Endothelial cell of umbilical vein (primary cell): ENCODE measurements at regions not wholly inside any gene's neighbourhood (a gene's known extent, or its start where the extent isn't known, plus 50 kb on each side); places are given as distances from the start of the nearest gene placed in this dataset.

Experiments used
- BruUV-seq: library from RNA; stranded (reverse); fragments of 400-500 nt; replicated peaks from 2 replicates; lab custom pipeline; 2021; lab: Mats Ljungman, UMichigan
- CTCF ChIA-PET: fragments of 300-600, 350-600 bp; sonication (Branson Sonifier 250); formaldehyde crosslinking; loops from one replicate; lab custom pipeline; 2021; ENCODE audit warnings: antibody characterized with exemption, inconsistent platforms; lab: Charles Lee
- POLR2A ChIA-PET: fragments of 300-600, 350-600 bp; sonication (Branson Sonifier 250); formaldehyde crosslinking; loops from one replicate; lab custom pipeline; 2021; ENCODE audit warnings: antibody characterized with exemption, inconsistent platforms; lab: Charles Lee
- DNase-seq: peaks from one replicate; pipeline ENCODE4 v3.0.0-alpha.2; 2011; ENCODE audit warnings: low read depth, low spot score
- FAIRE-seq: peaks from 2 replicates; lab custom pipeline; 2011; peaks lifted over from hg19 to GRCh38; lab: Jason Lieb, UNC
- H2AFZ ChIP-seq: 2 replicates; pipeline ENCODE4 v1.6.0; 2012; ENCODE audit warnings: low read depth, low read length, control low read depth, inconsistent platforms
- H3K27ac ChIP-seq: 2 replicates; pipeline ENCODE4 v1.5.1; 2011; ENCODE audit warnings: low read depth, mild to moderate bottlenecking, control low read depth, low read length, moderate library complexity; ENCODE audit not compliant: insufficient read depth
- H3K27me3 ChIP-seq, 2 experiments: 2 replicates each; pipeline versions ENCODE4 v1.6.0 to v1.6.1; 2011; ENCODE audit warnings: low read length in 2 of 2, mixed read lengths in 1 of 2; ENCODE audit not compliant: control insufficient read depth in 2 of 2, insufficient read depth in 2 of 2
- H3K36me3 ChIP-seq, 2 experiments: 2 replicates in 1 of 2; 3 replicates in 1 of 2; pipeline ENCODE4 v1.5.1; 2011; ENCODE audit warnings: low read length in 2 of 2, mild to moderate bottlenecking in 1 of 2, moderate library complexity in 1 of 2; ENCODE audit not compliant: control insufficient read depth in 2 of 2, insufficient read depth in 2 of 2; ENCODE audit errors: extremely low read depth in 1 of 2
- H3K4me1 ChIP-seq: 3 replicates; pipeline ENCODE4 v1.5.1; 2011; ENCODE audit warnings: mild to moderate bottlenecking, low read length; ENCODE audit not compliant: control insufficient read depth, insufficient read depth; ENCODE audit errors: extremely low read depth
- H3K4me2 ChIP-seq: 2 replicates; pipeline ENCODE4 v1.6.1; 2011; ENCODE audit warnings: low read length, control low read depth, mixed read lengths; ENCODE audit not compliant: insufficient read depth
- H3K4me3 ChIP-seq, 3 experiments: fragments of 200-600 bp in 1 of 3; sonication (generic), shearing (Covaris generic) in 1 of 3; replicated peaks in 1 of 3; 2 replicates each; pipeline ENCODE4 v1.5.1; 2011 to 2016; ENCODE audit warnings: control low read depth in 3 of 3, low read length in 3 of 3, mild to moderate bottlenecking in 2 of 3, inconsistent platforms in 1 of 3, low read depth in 1 of 3, moderate library complexity in 1 of 3; ENCODE audit not compliant: insufficient read depth in 1 of 3
- H3K79me2 ChIP-seq: 2 replicates; pipeline ENCODE4 v1.6.0; 2012; ENCODE audit warnings: low read length, inconsistent platforms; ENCODE audit not compliant: control insufficient read depth, insufficient read depth
- H3K9ac ChIP-seq: replicated peaks from 2 replicates; pipeline ENCODE3; 2011; ENCODE audit warnings: low read length, control low read depth; ENCODE audit not compliant: insufficient read depth; ENCODE audit errors: extremely low read depth
- H3K9me1 ChIP-seq: replicated peaks from 3 replicates; pipeline ENCODE4 v1.6.0; 2011; ENCODE audit warnings: mild to moderate bottlenecking, low read length; ENCODE audit not compliant: control insufficient read depth, insufficient read depth; ENCODE audit errors: extremely low read depth
- H3K9me3 ChIP-seq: replicated peaks from 2 replicates; pipeline ENCODE4 v1.5.1; 2012; ENCODE audit warnings: low read length, inconsistent platforms; ENCODE audit not compliant: control insufficient read depth, insufficient read depth
- H4K20me1 ChIP-seq: replicated peaks from 2 replicates; pipeline ENCODE3; 2011; ENCODE audit warnings: mild to moderate bottlenecking, low read length; ENCODE audit not compliant: control insufficient read depth, insufficient read depth; ENCODE audit errors: extremely low read depth
- CTCF ChIP-seq, 2 donors: IDR thresholded peaks; 1 replicate in 1 of 2; 2 replicates in 1 of 2; pipeline ENCODE4 v1.5.1; 2011; ENCODE audit warnings: low read length in 2 of 2, mild to moderate bottlenecking in 2 of 2, moderate library complexity in 2 of 2, control low read depth in 1 of 2, inconsistent platforms in 1 of 2, low read depth in 1 of 2; ENCODE audit not compliant: insufficient read depth in 1 of 2; ENCODE audit errors: extremely low read depth in 1 of 2
- EZH2 ChIP-seq: IDR thresholded peaks from 2 replicates; pipeline ENCODE4 v1.6.1; 2012; ENCODE audit warnings: borderline replicate concordance, low read depth, mild to moderate bottlenecking, moderate library complexity, low read length, inconsistent platforms; ENCODE audit not compliant: severe bottlenecking
- FOS ChIP-seq: IDR thresholded peaks from 2 replicates; pipeline ENCODE4 v1.6.1; 2011; ENCODE audit warnings: mild to moderate bottlenecking, low read length, moderate library complexity, borderline replicate concordance; ENCODE audit not compliant: insufficient read depth
- GATA2 ChIP-seq: IDR thresholded peaks from 2 replicates; pipeline ENCODE4 v1.7.0; 2011; ENCODE audit warnings: low read depth, mild to moderate bottlenecking, moderate library complexity, mixed read lengths, low read length; ENCODE audit not compliant: insufficient read length, insufficient read depth
- JUN ChIP-seq: IDR thresholded peaks from 2 replicates; pipeline ENCODE4 v1.6.1; 2011; ENCODE audit warnings: borderline replicate concordance, low read depth; ENCODE audit not compliant: insufficient read length, insufficient read depth
- MAX ChIP-seq: IDR thresholded peaks from 2 replicates; pipeline ENCODE4 v1.6.1; 2011; ENCODE audit not compliant: insufficient read depth, insufficient read length
- MYC ChIP-seq: IDR thresholded peaks from one replicate; pipeline ENCODE4 v1.6.1; 2011; ENCODE audit warnings: mild to moderate bottlenecking, low read depth, low read length
- POLR2A ChIP-seq: IDR thresholded peaks from 2 replicates; pipeline ENCODE4 v1.6.1; 2012; ENCODE audit warnings: low read depth, mild to moderate bottlenecking, control low read depth, low read length
- dilution Hi-C: fragments of 300-500 bp; cut with MboI; formaldehyde crosslinking; loops from one replicate; pipeline ENCODE4 v1.15.0; 2019; ENCODE audit warnings: low sequenced_read_pairs; ENCODE audit not compliant: extremely low pct_ligation_motif_present
- intact Hi-C: fragments of 100-400 bp; cut with micrococcal nuclease; formaldehyde crosslinking; loops from one replicate; pipeline ENCODE4 v1.10.0; 2022

- dilution Hi-C loops = no loop called here
- BruUV-seq = no TSS peak
- no peaks in the 10 kb centered on the region for H4K20me1 ChIP-seq
Measured at GRCh38 chr5:69033690-69034089, 60.1 kb upstream of the SLC30A5 start.

More at GRCh38 chr5:69033690-69034089, 60.1 kb upstream of the SLC30A5 start:
- H3K36me3 ChIP-seq = no peaks in the 10 kb centered on the region
- intact Hi-C loops = no loop called here
- H3K27me3 ChIP-seq = peaks cover 18 to 31% of the 10 kb centered on the region in 2 experiments
- no peak for DNase-seq
- FAIRE-seq = no peak
- H3K4me2 ChIP-seq = no peak overlapping the region
- no peak overlapping the region for H3K27ac ChIP-seq
- no peak overlapping the region for H3K9ac ChIP-seq
- ChIA-PET POLR2A (no interaction called here), CTCF (interaction anchor here (2.2 kb wide), 1 partner anchor 9 kb away, joined by 5 read pairs; no protein-coding TSS in a partner anchor)
- no peaks in the 10 kb centered on the region for H3K4me1 ChIP-seq
- H3K9me1 ChIP-seq = no peaks in the 10 kb centered on the region
- no peak overlapping the region for H3K4me3 ChIP-seq
- no peak overlapping the region for H2AFZ ChIP-seq
- no peaks in the 10 kb centered on the region for H3K9me3 ChIP-seq
- no peak for TF ChIP-seq CTCF (IDR thresholded peaks at IDR 0.05; ENCODE audit: extremely low read depth in 1 of 2, insufficient read depth in 1 of 2, low read depth in 1 of 2, low read length in 2 of 2)
- no peak for TF ChIP-seq JUN
- no peak for TF ChIP-seq POLR2A
- no peak for TF ChIP-seq GATA2
- TF ChIP-seq MYC = no peak
- no peak for TF ChIP-seq FOS
- no peak for TF ChIP-seq EZH2
- no peak for TF ChIP-seq MAX
- no peaks in the 10 kb centered on the region for H3K79me2 ChIP-seq
